ENCODE measurements at regions not wholly inside any gene's neighbourhood (a gene's known extent, or its start where the extent isn't known, plus 50 kb on each side); places are given as distances from the start of the nearest gene placed in this dataset.
"Not testable (repeated sequence)": the region's sequence is repeated elsewhere in the genome, so short reads cannot be mapped to it uniquely, and the experiment has no call there.

DNA sequence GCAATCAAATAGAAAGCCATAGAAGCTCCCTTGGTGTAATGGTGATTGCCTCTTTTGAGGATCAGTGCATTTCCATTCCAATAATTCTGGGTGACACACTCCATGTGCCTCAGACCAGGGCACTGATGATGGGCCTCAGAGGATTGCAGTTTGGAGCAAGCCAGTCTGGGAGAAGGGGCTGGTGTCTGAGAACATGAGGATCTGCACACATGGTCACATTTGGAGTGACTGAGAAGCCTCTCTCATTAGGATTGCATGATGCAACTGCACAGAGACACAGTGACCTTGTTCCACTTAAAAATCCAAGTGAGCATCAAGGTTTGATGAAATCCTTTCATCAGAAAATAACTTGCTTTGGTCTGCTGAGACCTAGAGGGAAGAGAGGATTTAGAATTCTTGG, 216.4 kb downstream of the ANKRD30B start:
- DNase-seq, result no peak

- DNase-seq, result not testable (repeated sequence)
Measured at GRCh38 chr18:14964976-14965375, 217.0 kb downstream of the ANKRD30B start.

GRCh38 chr18:14965553-14965952, 217.6 kb downstream of the ANKRD30B start:
- DNase-seq, result no peak

DNA sequence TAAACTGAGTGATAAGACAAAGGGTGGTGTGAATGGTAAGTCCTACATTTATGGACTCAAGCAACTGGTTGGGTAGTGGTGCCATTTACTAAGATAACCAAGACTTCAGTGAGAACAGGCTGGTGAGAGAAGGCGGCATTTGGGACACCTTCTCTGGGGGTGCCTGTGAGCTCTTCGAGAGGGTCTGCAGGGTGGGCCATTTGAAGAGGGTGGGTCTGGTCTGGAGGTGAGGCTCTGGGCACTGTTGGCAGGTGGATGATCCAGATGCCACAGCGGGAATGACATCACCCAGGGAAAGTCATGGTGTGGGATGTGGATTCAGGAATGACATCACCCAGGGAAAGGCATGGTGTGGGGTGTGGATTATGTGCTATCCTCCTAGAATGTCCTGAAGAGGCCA, 219.3 kb downstream of the ANKRD30B start:
- DNase-seq, result not testable (repeated sequence)

GRCh38 chr18:14969500-14969899, 221.5 kb downstream of the ANKRD30B start:
- no peak for DNase-seq

DNA sequence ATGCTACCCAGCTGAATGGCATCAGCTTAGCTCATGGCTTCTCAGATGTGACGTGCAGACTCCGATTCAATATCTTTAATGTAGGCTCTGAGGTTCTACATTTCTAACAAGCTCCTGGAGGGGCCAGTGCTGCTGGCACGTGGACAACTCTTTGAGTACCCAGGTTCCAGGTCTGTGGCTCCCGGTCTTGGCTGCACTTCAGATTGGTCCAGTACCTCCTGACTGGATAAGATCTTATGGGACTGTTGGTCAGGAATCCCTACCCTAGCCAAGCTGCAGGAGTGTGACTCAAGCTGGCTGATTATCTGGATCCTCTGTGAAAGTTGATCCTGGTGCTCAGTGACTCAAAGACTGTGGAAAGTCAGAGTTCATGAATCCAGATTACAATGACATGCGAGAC, 222.1 kb downstream of the ANKRD30B start:
- DNase-seq, result no peak

DNA sequence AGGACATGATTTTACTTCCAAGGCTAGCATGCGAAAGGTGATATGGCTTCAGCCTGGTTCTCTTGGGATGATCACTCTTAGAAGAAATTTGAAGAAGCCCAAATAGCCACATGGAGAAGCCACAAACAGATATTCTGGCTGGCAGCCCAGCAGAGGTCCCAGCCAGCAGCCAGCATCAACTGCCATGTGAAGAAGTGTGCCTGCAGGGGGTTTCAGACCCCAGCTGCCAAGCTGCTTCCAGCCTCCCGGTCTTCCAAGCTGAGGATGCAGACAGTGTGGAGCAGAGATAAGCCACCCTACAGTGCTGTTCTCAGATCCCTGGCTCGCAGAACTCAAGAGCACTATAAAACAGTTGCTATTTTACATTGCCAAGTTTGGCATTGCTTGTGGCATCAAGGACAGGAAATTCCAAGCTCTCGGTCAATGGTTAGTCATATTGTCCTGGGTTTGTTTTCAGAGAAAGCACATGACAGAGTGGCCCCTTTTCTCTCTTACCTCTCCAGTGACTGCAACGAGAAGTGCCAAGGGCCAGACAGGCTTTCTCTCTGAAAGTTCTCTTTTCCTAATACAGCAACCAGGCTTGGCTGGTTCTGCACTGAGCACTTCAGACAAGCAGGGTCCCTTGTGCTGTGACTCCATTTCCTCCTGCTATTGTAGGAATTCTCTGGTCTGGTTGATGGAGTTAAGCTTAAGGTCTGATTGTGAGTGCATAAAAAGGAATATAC, 223.7 kb downstream of the ANKRD30B start:
- no peak for DNase-seq

DNA sequence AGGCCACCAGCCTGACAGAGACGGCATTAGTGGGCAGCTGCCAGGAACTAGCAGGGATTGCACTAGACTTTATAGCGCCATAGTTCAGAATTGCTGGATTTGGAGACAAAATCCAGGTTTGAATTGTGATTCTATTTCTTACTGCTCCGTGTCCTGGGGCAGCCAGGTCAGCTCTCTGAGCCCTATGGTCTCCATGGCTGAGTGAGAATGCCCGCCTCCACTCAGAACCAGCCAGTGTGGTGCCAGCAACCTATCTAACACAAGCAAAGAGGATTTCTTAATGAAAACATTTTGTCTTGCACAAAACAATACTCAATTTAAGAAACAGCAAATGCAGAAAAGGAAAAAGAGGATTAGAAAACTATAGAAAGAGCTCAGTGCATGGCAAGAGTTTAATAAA, 225.4 kb downstream of the ANKRD30B start:
- not testable (repeated sequence) for DNase-seq

GRCh38 chr18:14974088-14974487, 226.1 kb downstream of the ANKRD30B start:
- no peak for DNase-seq

DNA sequence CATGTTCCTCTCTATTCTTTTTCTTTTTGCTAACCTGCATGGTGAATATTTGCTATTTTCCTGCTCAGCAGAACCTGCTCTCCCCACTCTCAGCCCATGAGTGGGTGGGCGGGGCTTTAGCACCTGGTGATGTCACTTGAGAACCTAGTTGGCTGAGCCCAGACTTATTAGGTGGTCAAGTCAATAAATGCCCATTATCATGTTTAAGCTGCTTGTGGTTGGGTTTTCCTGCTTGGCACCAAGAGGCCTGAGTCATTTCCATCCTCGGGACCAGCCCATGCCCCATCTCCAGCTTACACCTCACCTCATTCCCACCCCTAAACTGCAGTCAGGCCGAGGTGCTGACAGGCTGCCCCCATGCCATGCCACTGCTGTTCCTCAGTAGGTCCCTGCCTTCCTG, 226.6 kb downstream of the ANKRD30B start:
- DNase-seq, result no peak

DNA sequence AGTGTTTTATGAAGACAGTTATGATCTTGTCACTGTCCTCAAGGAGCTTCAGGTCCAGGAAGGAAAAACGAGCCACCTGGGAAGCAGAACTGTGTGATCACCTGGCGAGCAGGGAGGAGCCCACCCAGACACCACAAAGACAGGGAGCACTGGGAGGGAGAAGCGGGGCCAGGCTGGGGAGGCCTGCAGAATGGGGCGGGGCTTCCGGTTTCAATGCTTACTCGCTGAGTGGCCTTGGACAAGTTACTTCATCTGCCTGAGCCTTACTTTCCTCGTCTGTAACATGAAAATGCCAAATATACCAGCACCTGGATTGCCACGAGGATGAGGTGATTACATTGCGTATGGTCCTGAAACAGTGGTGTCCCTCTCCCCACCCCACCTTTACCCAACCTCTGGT, 227.5 kb downstream of the ANKRD30B start:
- no peak for DNase-seq

DNA sequence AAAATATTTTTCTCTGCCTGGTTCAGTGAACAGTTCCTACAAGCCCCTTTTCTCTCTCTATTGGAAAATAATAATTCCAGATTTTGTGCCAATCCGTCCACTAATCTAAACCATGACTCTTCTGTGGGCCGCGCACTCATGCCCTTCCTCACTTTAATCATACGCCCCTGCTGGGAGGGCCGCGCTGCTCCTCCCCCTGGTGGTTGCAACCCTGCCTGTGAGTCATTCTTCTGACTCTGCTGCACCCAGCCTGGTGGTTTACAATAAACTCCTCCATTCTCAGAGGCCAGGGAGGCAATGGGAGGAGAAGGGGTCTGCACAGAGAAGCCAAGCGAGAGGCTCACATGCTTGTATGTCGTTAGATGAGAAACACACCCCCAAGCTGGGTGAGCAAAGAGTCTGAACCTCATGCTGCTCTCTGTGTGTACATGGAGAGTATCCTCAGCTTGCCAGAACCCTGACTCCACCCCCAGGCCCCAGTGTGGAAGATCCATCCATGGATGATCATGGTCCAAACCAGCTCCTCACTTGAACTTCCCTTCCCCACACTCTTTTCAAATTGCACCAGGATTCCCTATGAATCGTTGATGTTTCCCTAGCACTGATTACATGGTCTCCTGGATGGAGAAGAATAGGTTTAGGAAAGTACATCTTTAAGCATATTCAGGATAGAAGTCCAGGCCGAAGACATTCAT, 228.9 kb downstream of the ANKRD30B start:
- DNase-seq, result no peak

GRCh38 chr18:14978191-14978590, 230.2 kb downstream of the ANKRD30B start:
- no peak for DNase-seq

DNA sequence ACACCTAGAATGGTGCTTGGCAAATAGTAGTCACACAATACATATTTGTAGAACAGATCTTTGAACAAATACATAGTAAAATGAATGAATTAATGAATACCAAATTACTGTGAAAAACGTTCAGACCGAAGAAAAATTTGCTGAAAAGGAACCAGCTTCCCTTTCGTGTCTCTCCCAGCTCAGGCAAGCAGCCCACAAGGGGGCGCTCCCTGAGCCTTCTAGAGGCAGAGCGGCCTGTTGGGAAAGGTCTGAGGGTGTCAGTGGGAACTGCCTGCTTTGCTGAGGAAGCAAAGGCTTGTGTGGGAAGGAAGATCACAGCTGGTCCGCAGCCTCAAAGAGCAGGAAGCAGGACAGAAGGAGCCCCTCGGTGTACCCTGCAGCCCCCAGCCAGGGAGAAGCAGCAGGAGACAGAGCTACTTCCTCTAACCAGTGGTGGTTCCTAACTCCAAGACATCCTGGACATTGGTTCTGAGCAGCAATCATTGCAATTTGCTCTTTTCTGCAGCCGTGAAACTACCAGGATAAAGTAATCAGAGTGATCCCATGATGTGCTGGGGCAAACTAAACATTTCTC, 231.1 kb downstream of the ANKRD30B start:
- peak; percentile 27 for DNase-seq

GRCh38 chr18:14979875-14980274, 231.9 kb downstream of the ANKRD30B start:
- DNase-seq, result no peak

DNA sequence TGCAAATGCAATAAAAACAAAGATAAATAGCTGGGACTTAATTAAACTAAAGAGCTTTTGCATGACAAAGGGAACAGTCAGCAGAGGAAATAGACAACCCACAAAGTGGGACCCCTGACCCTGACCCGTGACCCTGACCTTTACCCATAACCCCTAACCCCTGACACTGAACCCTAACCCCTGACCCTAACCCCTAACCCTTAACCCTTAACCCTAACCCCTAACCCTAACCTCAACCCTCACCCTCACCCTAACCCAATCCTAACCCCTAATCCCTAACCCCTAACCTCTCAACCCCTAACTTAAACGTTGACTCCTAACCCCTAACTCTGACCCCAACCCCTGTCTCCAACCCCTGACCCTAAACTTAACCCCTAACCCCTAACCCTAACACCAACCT, 236.6 kb downstream of the ANKRD30B start:
- DNase-seq, result not testable (repeated sequence)

DNA sequence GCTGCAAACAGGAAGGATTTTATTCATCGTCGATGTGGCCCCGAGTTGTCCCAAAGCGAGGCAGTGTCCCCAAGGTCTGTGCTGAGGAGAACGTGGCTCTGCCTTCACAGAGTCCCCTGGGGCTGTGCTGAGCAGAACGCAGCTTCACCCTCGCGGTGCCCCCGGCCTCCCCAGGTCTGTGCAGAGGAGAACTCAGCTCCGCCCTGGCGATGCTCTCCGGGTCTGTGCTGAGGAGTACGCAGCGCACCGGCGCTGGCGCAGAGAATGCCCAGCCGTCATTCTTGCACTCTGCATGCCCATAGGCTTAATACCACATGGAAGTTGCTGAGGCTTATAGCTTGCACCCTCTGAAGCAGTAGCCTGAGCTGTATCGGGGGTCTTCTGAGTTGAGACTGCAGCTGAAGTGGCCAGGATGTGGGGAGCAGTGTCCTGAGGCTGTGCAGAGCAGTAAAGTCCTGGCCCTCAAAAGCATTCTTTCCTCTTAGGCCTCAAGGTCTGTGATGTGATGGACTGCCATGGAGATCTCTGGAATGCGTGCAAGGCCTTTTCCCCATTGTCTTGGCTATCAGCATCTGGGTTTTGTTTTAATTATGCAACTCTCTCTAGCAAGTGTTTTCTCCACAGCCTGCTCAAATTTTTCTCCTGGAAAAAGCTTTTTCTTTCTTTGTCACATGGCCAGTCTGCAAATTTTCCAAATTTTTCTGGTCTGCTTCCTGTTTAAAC, 237.5 kb downstream of the ANKRD30B start:
- not testable (repeated sequence) for DNase-seq

GRCh38 chr18:14987377-14987776, 239.4 kb downstream of the ANKRD30B start:
- not testable (repeated sequence) for DNase-seq

GRCh38 chr18:14987960-14988710, 240.2 kb downstream of the ANKRD30B start:
- DNase-seq, result not testable (repeated sequence)

GRCh38 chr18:14989569-14989968, 241.6 kb downstream of the ANKRD30B start:
- DNase-seq, result not testable (repeated sequence)

DNA sequence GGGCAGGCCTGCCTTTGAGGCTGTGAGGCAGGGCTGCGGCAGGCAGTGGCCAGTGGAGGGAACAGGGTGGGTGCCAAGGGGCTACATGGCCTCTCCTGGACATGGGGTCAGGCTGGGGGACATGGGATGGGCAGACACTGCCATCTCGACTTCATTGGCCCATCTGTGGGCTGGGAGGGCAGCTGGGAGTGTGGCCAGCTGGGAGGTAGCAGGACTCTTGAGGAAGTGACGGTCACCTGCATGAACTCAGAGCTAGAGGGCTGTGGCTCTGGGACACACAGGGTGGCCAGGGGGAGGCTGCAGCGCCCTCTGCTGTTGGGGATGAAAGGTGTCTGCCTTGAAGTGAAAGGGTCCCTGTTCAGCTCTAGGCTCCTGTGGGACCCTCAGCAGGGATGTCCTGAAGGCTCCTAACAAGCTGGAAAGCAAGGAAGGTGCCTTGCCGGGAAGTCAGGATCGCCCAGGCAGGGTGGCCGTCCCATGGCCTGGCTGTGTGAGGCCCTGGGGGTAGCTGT, 244.0 kb downstream of the ANKRD30B start:
- DNase-seq, result not testable (repeated sequence)

- DNase-seq, result not testable (repeated sequence)
Measured at GRCh38 chr18:14992758-14993157, 244.8 kb downstream of the ANKRD30B start.

All from COR-L47 (cell line).